Mesenchymal stem cell (in vitro differentiated cells and primary cell): ENCODE measurements at regions not wholly inside any gene's neighbourhood (a gene's known extent, or its start where the extent isn't known, plus 50 kb on each side); places are given as distances from the start of the nearest gene placed in this dataset.

Experiments
- DNase-seq: peaks from one replicate; pipeline ENCODE4 v3.0.0-alpha.2; 2013
- H2AFZ ChIP-seq: one replicate; pipeline ENCODE4 v1.6.1; 2013; ENCODE audit warnings: low read depth, mild to moderate bottlenecking, control low read depth, inconsistent platforms, low read length, moderate library complexity
- H2AK5ac ChIP-seq: 2 replicates; pipeline ENCODE4 v1.6.1; 2013; ENCODE audit warnings: low read length, moderate library complexity, mild to moderate bottlenecking, inconsistent platforms; ENCODE audit not compliant: severe bottlenecking
- H2BK120ac ChIP-seq: one replicate; pipeline ENCODE4 v1.6.1; 2013; ENCODE audit warnings: low read depth, mild to moderate bottlenecking, inconsistent platforms, low read length, moderate library complexity
- H2BK12ac ChIP-seq, 2 experiments: one replicate each; pipeline ENCODE4 v1.6.1; 2013; ENCODE audit warnings: inconsistent platforms in 2 of 2, low read length in 2 of 2, mild to moderate bottlenecking in 2 of 2, moderate library complexity in 2 of 2, control low read depth in 1 of 2
- H2BK15ac ChIP-seq: one replicate; pipeline ENCODE4 v1.6.1; 2013; ENCODE audit warnings: mild to moderate bottlenecking, low read depth, inconsistent platforms; ENCODE audit not compliant: poor library complexity, severe bottlenecking
- H2BK5ac ChIP-seq: 2 replicates; pipeline ENCODE4 v1.6.1; 2013; ENCODE audit warnings: low read depth, mild to moderate bottlenecking, low read length, control low read depth, inconsistent platforms; ENCODE audit not compliant: poor library complexity, severe bottlenecking
- H3K14ac ChIP-seq, 2 experiments: one replicate each; pipeline ENCODE4 v1.6.1; 2013; ENCODE audit warnings: inconsistent platforms in 2 of 2, low read length in 2 of 2, control low read depth in 1 of 2, mild to moderate bottlenecking in 1 of 2, moderate library complexity in 1 of 2
- H3K18ac ChIP-seq, 2 experiments: one replicate each; pipeline ENCODE4 v1.6.1; 2013; ENCODE audit warnings: inconsistent platforms in 2 of 2, low read length in 2 of 2, control low read depth in 1 of 2, low read depth in 1 of 2, mild to moderate bottlenecking in 1 of 2
- H3K23ac ChIP-seq, 2 experiments: one replicate each; pipeline ENCODE4 v1.6.1; 2013; ENCODE audit warnings: inconsistent platforms in 2 of 2, low read length in 2 of 2, mild to moderate bottlenecking in 2 of 2, moderate library complexity in 2 of 2, control low read depth in 1 of 2
- H3K27ac ChIP-seq: 2 replicates; pipeline ENCODE4 v1.5.1; 2013; ENCODE audit warnings: mild to moderate bottlenecking, moderate library complexity, low read length, control low read depth, inconsistent platforms; ENCODE audit not compliant: poor library complexity, severe bottlenecking
- H3K27me3 ChIP-seq, 2 experiments: 2 replicates each; pipeline versions ENCODE4 v1.6.1 to v1.7.0; 2013; ENCODE audit warnings: low read length in 2 of 2, mild to moderate bottlenecking in 2 of 2, moderate library complexity in 2 of 2, control low read depth in 1 of 2, inconsistent platforms in 1 of 2; ENCODE audit not compliant: control insufficient read depth in 1 of 2, insufficient read depth in 1 of 2
- H3K36me3 ChIP-seq, 2 experiments: 2 replicates each; pipeline versions ENCODE4 v1.6.1 to v1.7.0; 2013; ENCODE audit warnings: low read length in 2 of 2, control low read depth in 1 of 2, inconsistent platforms in 1 of 2, low read depth in 1 of 2, mild to moderate bottlenecking in 1 of 2; ENCODE audit not compliant: insufficient read depth in 2 of 2, control insufficient read depth in 1 of 2
- H3K4ac ChIP-seq, 2 experiments: one replicate each; pipeline ENCODE4 v1.6.1; 2013; ENCODE audit warnings: inconsistent platforms in 2 of 2, low read length in 2 of 2, mild to moderate bottlenecking in 2 of 2, moderate library complexity in 2 of 2, control low read depth in 1 of 2, low read depth in 1 of 2
- H3K4me1 ChIP-seq: 2 replicates; pipeline ENCODE4 v1.6.1; 2013; ENCODE audit warnings: low read depth, low read length, control low read depth; ENCODE audit not compliant: control insufficient read depth, insufficient read depth
- H3K4me2 ChIP-seq: 2 replicates; pipeline ENCODE4 v1.6.1; 2013; ENCODE audit warnings: low read length, mild to moderate bottlenecking, inconsistent platforms; ENCODE audit not compliant: poor library complexity, severe bottlenecking
- H3K4me3 ChIP-seq, 2 experiments: 2 replicates each; pipeline versions ENCODE4 v1.5.1 to v1.7.0; 2013; ENCODE audit warnings: low read length in 2 of 2, mild to moderate bottlenecking in 2 of 2, control low read depth in 1 of 2, low read depth in 1 of 2; ENCODE audit not compliant: insufficient read depth in 1 of 2
- H3K79me1 ChIP-seq: replicated peaks from 2 replicates; pipeline ENCODE4 v1.6.1; 2013; ENCODE audit warnings: mild to moderate bottlenecking, control low read depth, low read length, inconsistent platforms; ENCODE audit not compliant: poor library complexity, severe bottlenecking
- H3K9ac ChIP-seq: 2 replicates; pipeline ENCODE4 v1.7.0; 2013; ENCODE audit warnings: mild to moderate bottlenecking, low read length, moderate library complexity
- H3K9me3 ChIP-seq: 2 replicates; pipeline ENCODE4 v1.7.0; 2013; ENCODE audit warnings: mild to moderate bottlenecking, low read length; ENCODE audit not compliant: control insufficient read depth
- H4K8ac ChIP-seq: one replicate; pipeline ENCODE4 v1.6.1; 2013; ENCODE audit warnings: inconsistent platforms, mild to moderate bottlenecking, low read length, moderate library complexity
- H4K91ac ChIP-seq: one replicate; pipeline ENCODE4 v1.6.1; 2013; ENCODE audit warnings: mild to moderate bottlenecking, low read length, inconsistent platforms
- WGBS: methylation state at CpG from one replicate; pipeline ENCODE4 v1.1.7; 2013; ENCODE audit warnings: mixed read lengths; 5-methylcytosine and 5-hydroxymethylcytosine counted together

DNA sequence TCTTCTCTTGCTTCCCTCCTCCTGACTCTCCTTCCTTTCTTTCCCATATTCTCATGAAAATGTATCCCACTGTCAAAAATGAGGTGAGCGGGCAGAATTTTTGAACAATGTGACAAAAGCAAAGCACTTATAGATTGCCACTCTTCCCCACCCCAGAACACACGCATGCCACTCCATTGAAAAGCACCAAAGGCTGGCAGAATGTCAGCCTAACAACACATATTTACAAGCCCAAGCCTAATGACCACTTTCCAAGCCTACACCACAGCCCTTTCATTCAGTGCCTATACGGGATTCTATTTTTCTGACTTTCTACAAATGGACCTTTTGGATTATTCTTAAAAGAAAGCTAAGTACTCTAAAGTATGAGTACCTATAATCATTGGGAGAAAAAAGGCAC lies 62.9 kb upstream of the METAP2 start:
- WGBS: 92% methylated on average over 2 of the region's 3 CpGs

DNA sequence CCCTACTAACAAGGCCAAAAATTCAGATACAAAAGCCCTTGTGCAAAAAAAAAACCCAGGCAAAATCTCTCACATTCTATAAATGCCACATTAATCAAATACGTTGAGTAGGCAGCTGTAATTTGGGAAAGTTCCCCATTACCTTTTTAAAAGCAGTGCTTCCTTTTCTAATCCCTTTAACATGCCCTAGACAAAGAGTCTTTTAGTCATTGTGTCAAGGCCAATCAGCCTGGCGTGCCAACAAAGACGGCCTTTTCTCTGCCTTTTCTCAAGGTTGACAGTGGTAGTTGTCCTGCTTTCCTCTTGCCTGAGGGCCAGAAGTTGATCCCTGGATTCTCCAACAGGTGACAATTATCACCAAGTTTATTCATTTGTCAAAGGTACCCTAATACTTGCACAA lies 62.5 kb upstream of the METAP2 start:
- Histone ChIP-seq H4K8ac (no peak overlapping the region), H3K18ac (no peak overlapping the region), H3K27me3 (peaks cover 15 to 21% of the 10 kb centered on the region in 2 experiments), H2BK15ac (no peak overlapping the region), H3K4ac (no peak overlapping the region), H3K36me3 (no peaks in the 10 kb centered on the region), H2BK12ac (no peak overlapping the region), H3K23ac (no peak overlapping the region), H2BK5ac (no peak overlapping the region), H3K4me3 (no peak overlapping the region), H2AFZ (no peak overlapping the region), H3K79me1 (no peaks in the 10 kb centered on the region), H2BK120ac (no peak overlapping the region), H3K27ac (no peak overlapping the region), H3K4me2 (no peak overlapping the region), H3K14ac (no peak overlapping the region), H3K4me1 (no peaks in the 10 kb centered on the region), H4K91ac (no peak overlapping the region), H3K9me3 (no peaks in the 10 kb centered on the region), H3K9ac (no peak overlapping the region), H2AK5ac (no peak overlapping the region)
- no peak for DNase-seq
- 84% methylated on average over 3 of the region's 3 CpGs for WGBS

More for the DNA sequence above, 62.9 kb upstream of the METAP2 start:
- H2BK15ac ChIP-seq: no peak overlapping the region
- H4K8ac ChIP-seq: no peak overlapping the region
- H3K14ac ChIP-seq: no peak overlapping the region
- no peaks in the 10 kb centered on the region for H3K9me3 ChIP-seq
- no peak overlapping the region for H3K4me3 ChIP-seq
- no peak overlapping the region for H2AK5ac ChIP-seq
- no peaks in the 10 kb centered on the region for H3K36me3 ChIP-seq
- H3K27ac ChIP-seq: no peak overlapping the region
- H4K91ac ChIP-seq: no peak overlapping the region
- no peak overlapping the region for H2AFZ ChIP-seq
- H2BK12ac ChIP-seq: no peak overlapping the region
- no peak overlapping the region for H3K4ac ChIP-seq
- H3K27me3 ChIP-seq: peaks cover 16 to 21% of the 10 kb centered on the region in 2 experiments
- DNase-seq: no peak
- no peak overlapping the region for H3K4me2 ChIP-seq
- H2BK120ac ChIP-seq: no peak overlapping the region
- no peaks in the 10 kb centered on the region for H3K4me1 ChIP-seq
- H3K9ac ChIP-seq: no peak overlapping the region
- no peak overlapping the region for H2BK5ac ChIP-seq
- no peak overlapping the region for H3K18ac ChIP-seq
- no peaks in the 10 kb centered on the region for H3K79me1 ChIP-seq
- no peak overlapping the region for H3K23ac ChIP-seq

DNA sequence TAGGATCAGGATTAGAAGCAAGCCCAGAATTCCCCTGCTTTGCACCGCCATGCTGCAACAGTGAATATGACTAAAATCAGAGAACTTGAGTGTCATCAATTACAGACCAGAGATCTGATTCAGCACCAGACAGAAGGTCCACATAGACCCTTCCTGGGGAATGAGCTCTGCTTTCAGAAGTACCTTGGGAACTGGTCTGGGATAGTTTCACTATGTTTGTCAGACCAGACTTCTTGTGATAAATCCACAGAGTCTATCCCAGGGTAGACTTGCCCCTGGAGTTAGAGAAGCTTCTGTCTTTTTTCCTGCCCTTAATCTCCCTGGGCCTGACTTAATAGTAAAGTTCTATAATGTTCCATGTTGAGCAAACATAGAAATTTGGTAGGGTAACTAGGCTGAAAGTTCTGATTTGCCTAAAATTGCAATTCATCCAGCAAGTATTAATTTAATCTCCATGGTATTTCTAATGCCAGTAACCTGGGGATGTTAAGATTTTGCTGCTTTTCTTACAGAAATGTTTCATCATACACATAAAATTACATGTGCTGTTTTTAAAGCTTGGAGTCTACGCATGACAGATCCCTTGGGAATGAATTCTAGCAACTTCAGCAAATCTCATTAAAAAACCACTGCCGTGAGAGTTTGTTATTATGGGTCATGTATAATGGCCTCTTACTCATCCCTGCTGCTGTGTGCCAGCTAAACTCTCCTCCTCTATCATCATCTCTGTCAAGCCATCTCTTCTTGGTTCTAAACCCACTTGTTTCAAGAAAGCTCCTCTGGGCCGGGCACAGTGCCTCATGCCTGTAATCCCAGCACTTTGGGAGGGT lies 61.3 kb upstream of the METAP2 start:
- Histone ChIP-seq H3K9me3 (no peaks in the 10 kb centered on the region), H2BK15ac (no peak overlapping the region), H2BK12ac (no peak overlapping the region), H3K18ac (no peak overlapping the region), H2AFZ (no peak overlapping the region), H2BK120ac (no peak overlapping the region), H3K27ac (peak overlapping the region; percentile 8), H2BK5ac (no peak overlapping the region), H3K4me2 (no peak overlapping the region), H3K4ac (no peak overlapping the region), H4K91ac (no peak overlapping the region), H3K27me3 (peaks cover 7 to 12% of the 10 kb centered on the region in 2 experiments), H2AK5ac (peak overlapping the region; percentile 4), H3K36me3 (no peaks in the 10 kb centered on the region), H3K23ac (no peak overlapping the region), H4K8ac (no peak overlapping the region), H3K79me1 (no peaks in the 10 kb centered on the region), H3K14ac (no peak overlapping the region), H3K4me1 (no peaks in the 10 kb centered on the region), H3K9ac (peak overlapping the region; percentile 77), H3K4me3 (no peak overlapping the region)
- WGBS: 100% methylated on average over 1 of the region's 4 CpGs
- peak; percentile 93 for DNase-seq

DNA sequence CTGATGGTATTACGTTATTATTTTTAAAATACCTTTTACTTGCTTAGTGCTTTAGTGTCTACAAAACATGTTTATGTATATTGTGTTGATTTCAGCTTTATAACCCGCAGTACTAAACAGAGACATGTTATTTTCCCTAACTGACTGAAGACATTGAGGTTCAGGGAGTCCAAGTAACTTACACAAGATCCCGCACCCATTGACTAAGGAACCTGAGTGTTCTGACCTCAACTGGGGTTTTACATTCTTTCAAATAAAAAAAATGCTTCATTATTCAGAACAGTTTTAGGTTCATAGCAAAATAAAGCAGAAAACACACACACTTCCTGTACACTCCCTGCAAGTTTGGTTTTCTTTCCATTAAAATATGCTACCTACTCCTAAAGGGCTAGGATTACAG lies 60.4 kb upstream of the METAP2 start:
- DNase-seq: peak; percentile 14
- no peak overlapping the region for H2BK12ac ChIP-seq
- no peak overlapping the region for H2BK5ac ChIP-seq
- no peak overlapping the region for H3K18ac ChIP-seq
- H2BK15ac ChIP-seq: no peak overlapping the region
- H3K14ac ChIP-seq: no peak overlapping the region
- no peak overlapping the region for H4K8ac ChIP-seq
- no peaks in the 10 kb centered on the region for H3K79me1 ChIP-seq
- no peak overlapping the region for H3K4me2 ChIP-seq
- no peak overlapping the region for H3K4ac ChIP-seq
- peaks cover 0 to 5% of the 10 kb centered on the region in 2 experiments for H3K27me3 ChIP-seq
- H3K9me3 ChIP-seq: no peaks in the 10 kb centered on the region
- H3K9ac ChIP-seq: no peak overlapping the region
- H2AK5ac ChIP-seq: no peak overlapping the region
- no peak overlapping the region for H3K4me3 ChIP-seq
- H3K36me3 ChIP-seq: no peaks in the 10 kb centered on the region
- no peak overlapping the region for H3K23ac ChIP-seq
- no peak overlapping the region for H3K27ac ChIP-seq
- H2BK120ac ChIP-seq: no peak overlapping the region
- H3K4me1 ChIP-seq: no peaks in the 10 kb centered on the region
- 97% methylated on average over 2 of the region's 3 CpGs for WGBS
- H4K91ac ChIP-seq: no peak overlapping the region
- no peak overlapping the region for H2AFZ ChIP-seq
